A549 (cell line): ENCODE measurements at regions not wholly inside any gene's neighbourhood (a gene's known extent, or its start where the extent isn't known, plus 50 kb on each side); places are given as distances from the start of the nearest gene placed in this dataset.

Source experiments
- ATAC-seq, 2 experiments: fragments of 200-7000 bp in 1 of 2; fragments of >200 bp in 1 of 2; cut with Nextera tagmentation in 1 of 2; cut with Tn5 transposase in 1 of 2; 3 replicates each; pipeline versions ENCODE4 v1.8.0 to v1.9.1; 2018 to 2020; ENCODE audit warnings: mild to moderate bottlenecking in 1 of 2, moderate library complexity in 1 of 2
- CTCF ChIA-PET: fragments of 300-600 bp; sonication (Branson Sonifier 250); formaldehyde crosslinking; extraction: SDS; loops from one replicate; lab custom pipeline; 2021; ENCODE audit warnings: antibody characterized with exemption, inconsistent platforms; lab: Yijun Ruan, JAX
- POLR2A ChIA-PET: fragments of 350-600 bp; formaldehyde crosslinking; extraction: SDS; loops from one replicate; lab custom pipeline; 2021; ENCODE audit warnings: antibody characterized with exemption, inconsistent platforms; lab: Yijun Ruan, JAX
- DNase-seq, 2 experiments: peaks; one replicate each; pipeline versions ENCODE4 v3.0.0 to v3.0.0-alpha.2; 2011 to 2016; ENCODE audit warnings: low read depth in 1 of 2, low spot score in 1 of 2
- FAIRE-seq: peaks from 2 replicates; lab custom pipeline; 2011; peaks lifted over from hg19 to GRCh38; lab: Jason Lieb, UNC
- H3K27ac ChIP-seq, 2 experiments: fragments of >200 bp; sonication (Bioruptor Twin); formaldehyde crosslinking; 3 replicates each; pipeline ENCODE4 v1.5.1; 2016 to 2017
- H3K4me1 ChIP-seq: fragments of >200 bp; sonication (Bioruptor Twin); formaldehyde crosslinking; 3 replicates; pipeline ENCODE4 v1.6.1; 2016
- H3K4me2 ChIP-seq: fragments of >200 bp; sonication (Bioruptor Twin); formaldehyde crosslinking; 3 replicates; pipeline ENCODE4 v1.6.1; 2016
- H3K4me3 ChIP-seq: fragments of >200 bp; sonication (Bioruptor Twin); formaldehyde crosslinking; 3 replicates; pipeline ENCODE4 v1.5.1; 2016
- H3K9me3 ChIP-seq: fragments of >200 bp; sonication (Bioruptor Twin); formaldehyde crosslinking; 3 replicates; pipeline ENCODE4 v1.6.1; 2016
- BHLHE40 ChIP-seq: IDR thresholded peaks from 2 replicates; pipeline ENCODE4 v1.6.1; 2012; ENCODE audit warnings: low read depth, low read length, inconsistent platforms
- CEBPB ChIP-seq, 2 experiments: fragments of >200 bp in 1 of 2; sonication (Bioruptor Twin) in 1 of 2; formaldehyde crosslinking in 1 of 2; IDR thresholded peaks; 2 replicates each; pipeline ENCODE4 v1.6.1; 2012 to 2016
- EP300 ChIP-seq, 2 experiments: fragments of >200 bp; sonication (Bioruptor Twin); formaldehyde crosslinking; IDR thresholded peaks; 2 replicates in 1 of 2; 3 replicates in 1 of 2; pipeline ENCODE4 v1.6.1; 2016 to 2017
- ESRRA ChIP-seq: fragments of 150-350 bp; IDR thresholded peaks from 2 replicates; pipeline ENCODE4 v1.6.1; 2014; ENCODE audit warnings: mild to moderate bottlenecking, low read length, borderline replicate concordance
- FOSL2 ChIP-seq, 2 experiments: fragments of 450-650 bp in 1 of 2; fragments of >200 bp in 1 of 2; sonication (Bioruptor Twin) in 1 of 2; formaldehyde crosslinking; IDR thresholded peaks; 2 replicates each; pipeline versions ENCODE4 v1.5.0 to v1.6.1; 2016 to 2020; ENCODE audit warnings: mild to moderate bottlenecking in 1 of 2, moderate library complexity in 1 of 2
- GATA3 ChIP-seq: IDR thresholded peaks from 2 replicates; pipeline ENCODE4 v1.6.1; 2012; ENCODE audit warnings: borderline replicate concordance
- HEYL ChIP-seq: fragments of 250-450 bp; sonication (Bioruptor Pico); IDR thresholded peaks from 2 replicates; pipeline ENCODE4 v1.8.0; 2021; ENCODE audit warnings: mild to moderate bottlenecking, moderate library complexity
- HOXB5 ChIP-seq: fragments of 250-450 bp; sonication (Bioruptor Pico); IDR thresholded peaks from 2 replicates; pipeline ENCODE4 v1.5.0; 2020; ENCODE audit warnings: mild to moderate bottlenecking, moderate library complexity
- JUN ChIP-seq, 2 experiments: fragments of >200 bp; sonication (Bioruptor Twin); formaldehyde crosslinking; IDR thresholded peaks; 2 replicates in 1 of 2; 3 replicates in 1 of 2; pipeline ENCODE4 v1.6.1; 2016 to 2017
- JUNB ChIP-seq: fragments of >200 bp; sonication (Bioruptor Twin); formaldehyde crosslinking; IDR thresholded peaks from 2 replicates; pipeline ENCODE4 v1.6.1; 2016
- KDM1A ChIP-seq: fragments of 200-600 bp; sonication (generic); IDR thresholded peaks from 2 replicates; pipeline ENCODE4 v1.6.1; 2016; ENCODE audit warnings: low read depth, mild to moderate bottlenecking
- MAFK ChIP-seq: fragments of 450-650 bp; IDR thresholded peaks from 2 replicates; pipeline ENCODE4 v1.6.1; 2014; ENCODE audit not compliant: partially characterized antibody
- MAZ ChIP-seq: fragments of 150-350 bp; IDR thresholded peaks from 2 replicates; pipeline ENCODE4 v1.6.1; 2014; ENCODE audit warnings: antibody characterized with exemption, low read depth, low read length, borderline replicate concordance
- MYC ChIP-seq: IDR thresholded peaks from 2 replicates; pipeline ENCODE4 v1.6.1; 2012; ENCODE audit warnings: mild to moderate bottlenecking, inconsistent platforms, low read length, improper control_type of control experiment, borderline replicate concordance
- NR3C1 ChIP-seq: fragments of >200 bp; sonication (Bioruptor Twin); formaldehyde crosslinking; IDR thresholded peaks from 3 replicates; pipeline ENCODE4 v1.6.1; 2017
- PHF8 ChIP-seq: fragments of 200-600 bp; sonication (generic); IDR thresholded peaks from 2 replicates; pipeline ENCODE4 v1.6.1; 2016; ENCODE audit warnings: low read depth, mild to moderate bottlenecking, antibody characterized with exemption, moderate library complexity, borderline replicate concordance
- POLR2A ChIP-seq: IDR thresholded peaks from 2 replicates; pipeline ENCODE4 v1.6.1; 2012; ENCODE audit warnings: mild to moderate bottlenecking, low read length
- POLR2AphosphoS2 ChIP-seq: conservative IDR thresholded peaks from 2 replicates; pipeline ENCODE4 v1.6.1; 2012; ENCODE audit warnings: low read length, improper control_type of control experiment, inconsistent platforms
- RAD21 ChIP-seq, 2 experiments: fragments of >200 bp in 1 of 2; sonication (Bioruptor Twin) in 1 of 2; formaldehyde crosslinking in 1 of 2; IDR thresholded peaks in 1 of 2; conservative IDR thresholded peaks in 1 of 2; 2 replicates in 1 of 2; 3 replicates in 1 of 2; pipeline ENCODE4 v1.6.1; 2012 to 2018; ENCODE audit warnings: inconsistent platforms in 1 of 2
- RARB ChIP-seq: fragments of 250-450 bp; sonication (Bioruptor Pico); IDR thresholded peaks from 2 replicates; pipeline ENCODE4 v1.8.0; 2021; ENCODE audit warnings: mild to moderate bottlenecking, moderate library complexity
- RNF2 ChIP-seq: fragments of 200-600 bp; sonication (generic); IDR thresholded peaks from 2 replicates; pipeline ENCODE4 v1.6.1; 2016; ENCODE audit warnings: low read depth, mild to moderate bottlenecking, antibody characterized with exemption, moderate library complexity, borderline replicate concordance
- TP53 ChIP-seq: fragments of 250-450 bp; sonication (Bioruptor Pico); IDR thresholded peaks from 2 replicates; pipeline ENCODE4 v1.5.0; 2021; ENCODE audit warnings: mild to moderate bottlenecking, moderate library complexity
- ZC3H11A ChIP-seq: fragments of 450-650 bp; IDR thresholded peaks from 2 replicates; pipeline ENCODE4 v1.6.1; 2014; ENCODE audit warnings: antibody characterized with exemption, mild to moderate bottlenecking
- ZNF302 ChIP-seq: fragments of 250-450 bp; sonication (Bioruptor Pico); IDR thresholded peaks from 2 replicates; pipeline ENCODE4 v1.9.0; 2021; ENCODE audit warnings: inconsistent platforms, mild to moderate bottlenecking, moderate library complexity
- WGBS: methylation state at CpG from one replicate; pipeline ENCODE4 v1.1.6; 2017; ENCODE audit errors: missing lambda C conversion rate; 5-methylcytosine and 5-hydroxymethylcytosine counted together
- TF ChIP-seq, protein P1 (sequence below): IDR thresholded peaks from 2 replicates; pipeline ENCODE4 v1.6.1; 2012
- TF ChIP-seq, protein P2 (sequence below): fragments of >200 bp; sonication (Bioruptor Twin); formaldehyde crosslinking; IDR thresholded peaks from 3 replicates; pipeline ENCODE4 v1.5.1; 2016
- TF ChIP-seq, protein P3 (sequence below): fragments of >200 bp; sonication (Bioruptor Twin); formaldehyde crosslinking; IDR thresholded peaks from 2 replicates; pipeline ENCODE4 v1.6.1; 2016

DNA sequence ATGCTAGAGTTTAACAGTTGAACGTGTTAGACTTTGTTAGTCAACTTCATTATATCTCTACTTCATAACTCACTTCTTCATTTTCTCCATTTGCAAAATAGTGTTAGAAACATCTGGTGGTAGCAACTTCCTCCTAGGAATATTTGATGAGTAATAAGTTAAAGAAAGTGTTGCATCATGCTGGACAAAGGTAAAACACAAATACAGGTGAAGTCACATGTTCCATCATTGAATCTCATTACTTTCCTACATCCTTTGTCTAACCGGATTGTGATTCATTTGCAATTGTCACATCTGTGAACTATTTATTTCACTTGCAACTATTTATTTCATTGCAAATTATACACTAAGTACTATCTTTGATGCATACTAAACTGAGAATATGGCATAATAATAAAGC, 186.5 kb downstream of the TUSC7 start (continued):
- TF ChIP-seq, protein P1, sequence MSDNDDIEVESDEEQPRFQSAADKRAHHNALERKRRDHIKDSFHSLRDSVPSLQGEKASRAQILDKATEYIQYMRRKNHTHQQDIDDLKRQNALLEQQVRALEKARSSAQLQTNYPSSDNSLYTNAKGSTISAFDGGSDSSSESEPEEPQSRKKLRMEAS: no peak
- TF ChIP-seq MYC (no peak), RARB (CRISPR knock-in tag) (no peak), HOXB5 (no peak), FOSL2 (IDR thresholded peaks at IDR 0.05) (no peak), FOSL2 (CRISPR knock-in tag; IDR thresholded peaks at IDR 0.05) (no peak)
- TF ChIP-seq, protein P2, sequence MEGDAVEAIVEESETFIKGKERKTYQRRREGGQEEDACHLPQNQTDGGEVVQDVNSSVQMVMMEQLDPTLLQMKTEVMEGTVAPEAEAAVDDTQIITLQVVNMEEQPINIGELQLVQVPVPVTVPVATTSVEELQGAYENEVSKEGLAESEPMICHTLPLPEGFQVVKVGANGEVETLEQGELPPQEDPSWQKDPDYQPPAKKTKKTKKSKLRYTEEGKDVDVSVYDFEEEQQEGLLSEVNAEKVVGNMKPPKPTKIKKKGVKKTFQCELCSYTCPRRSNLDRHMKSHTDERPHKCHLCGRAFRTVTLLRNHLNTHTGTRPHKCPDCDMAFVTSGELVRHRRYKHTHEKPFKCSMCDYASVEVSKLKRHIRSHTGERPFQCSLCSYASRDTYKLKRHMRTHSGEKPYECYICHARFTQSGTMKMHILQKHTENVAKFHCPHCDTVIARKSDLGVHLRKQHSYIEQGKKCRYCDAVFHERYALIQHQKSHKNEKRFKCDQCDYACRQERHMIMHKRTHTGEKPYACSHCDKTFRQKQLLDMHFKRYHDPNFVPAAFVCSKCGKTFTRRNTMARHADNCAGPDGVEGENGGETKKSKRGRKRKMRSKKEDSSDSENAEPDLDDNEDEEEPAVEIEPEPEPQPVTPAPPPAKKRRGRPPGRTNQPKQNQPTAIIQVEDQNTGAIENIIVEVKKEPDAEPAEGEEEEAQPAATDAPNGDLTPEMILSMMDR: no peak
- TF ChIP-seq, all 56 proteins: peak for 0

DNA sequence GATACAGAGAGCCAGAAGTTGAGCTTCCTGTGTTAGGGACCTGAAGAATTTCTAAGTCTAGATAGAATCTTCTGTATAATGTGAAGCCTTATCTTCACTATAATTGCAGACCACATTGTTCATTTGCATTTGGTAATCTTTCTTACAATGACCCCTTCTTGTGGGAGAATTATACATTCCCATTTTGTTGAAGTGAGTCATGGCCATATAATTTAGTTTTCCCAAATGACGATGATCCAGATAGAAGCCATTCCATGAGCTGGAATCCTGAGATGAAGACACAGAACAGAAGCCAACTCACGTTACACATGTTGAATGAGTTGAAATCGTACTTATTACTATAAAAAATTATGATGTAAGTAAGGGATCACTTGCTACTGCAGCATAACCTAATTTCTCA, 187.8 kb downstream of the TUSC7 start:
- FAIRE-seq: no peak
- 22% methylated on average over 3 of the region's 3 CpGs for whole genome bisulfite sequencing
- H3K27ac ChIP-seq: no peak overlapping the region
- no peak for ATAC-seq
- no peaks in the 10 kb centered on the region for H3K9me3 ChIP-seq
- no peaks in the 10 kb centered on the region for H3K4me1 ChIP-seq
- no peak overlapping the region for H3K4me2 ChIP-seq
- H3K4me3 ChIP-seq: no peak overlapping the region
- ChIA-PET POLR2A (no interaction called here), CTCF (no interaction called here)
- TF ChIP-seq HOXB5: no peak
- no peak for TF ChIP-seq GATA3
- DNase-seq: no peak

DNA sequence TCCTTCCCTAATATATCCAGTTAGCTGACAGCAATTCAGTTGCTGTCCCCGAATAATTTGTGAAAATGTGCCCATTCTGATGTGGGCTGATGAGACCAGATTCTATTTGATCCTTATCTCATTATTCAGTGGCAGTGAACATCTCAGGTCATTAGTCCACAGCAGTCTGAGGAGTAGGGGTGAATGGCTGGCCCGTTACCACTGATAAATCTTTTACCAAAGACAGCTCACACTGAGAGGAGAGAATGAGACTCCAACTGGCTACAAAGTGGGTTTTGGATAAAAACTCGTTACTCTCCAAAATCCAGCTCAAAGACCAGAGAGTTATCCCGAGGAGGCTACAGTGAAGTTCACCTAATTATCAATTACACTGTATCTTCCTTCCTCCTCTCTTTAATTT, 189.7 kb downstream of the TUSC7 start:
- H3K4me2 ChIP-seq: no peak overlapping the region
- FAIRE-seq (no peak), ATAC-seq (no peak), DNase-seq (no peak)
- ChIA-PET POLR2A (no interaction called here), CTCF (no interaction called here)
- no peak overlapping the region for H3K4me3 ChIP-seq
- no peaks in the 10 kb centered on the region for H3K9me3 ChIP-seq
- H3K27ac ChIP-seq: no peak overlapping the region
- 17% methylated on average over 4 of the region's 4 CpGs for WGBS
- TF ChIP-seq RAD21 (conservative IDR thresholded peaks at IDR 0.05 in 1 of 2, IDR thresholded peaks at IDR 0.05 in 1 of 2): no peak
- TF ChIP-seq JUN (IDR thresholded peaks at IDR 0.05): no peak
- TF ChIP-seq MAZ: no peak
- TF ChIP-seq CEBPB (IDR thresholded peaks at IDR 0.05): no peak
- TF ChIP-seq POLR2AphosphoS2: no peak
- no peaks in the 10 kb centered on the region for H3K4me1 ChIP-seq

DNA sequence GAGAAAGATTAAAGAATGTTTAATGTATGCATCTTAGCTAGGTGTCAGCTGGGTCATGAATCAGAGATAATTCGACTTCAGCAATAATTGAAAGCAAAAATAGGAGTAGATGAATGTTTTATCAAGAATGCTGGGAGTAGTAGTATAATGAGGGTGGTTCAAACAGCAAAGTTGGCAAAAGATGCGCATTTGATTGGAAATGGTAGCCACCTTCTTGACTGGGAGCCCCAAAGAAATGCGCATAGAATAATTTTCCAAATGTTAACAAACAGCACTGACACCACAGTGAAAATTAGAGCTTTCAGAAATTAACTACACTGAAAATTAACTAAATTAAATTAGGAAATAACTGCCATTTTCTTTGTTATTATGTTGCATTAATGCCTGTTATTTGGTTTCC, 195.8 kb downstream of the TUSC7 start:
- H3K4me2 ChIP-seq: no peak overlapping the region
- no peak overlapping the region for H3K4me3 ChIP-seq
- no peaks in the 10 kb centered on the region for H3K9me3 ChIP-seq
- WGBS: 40% methylated on average over 3 of the region's 3 CpGs
- ATAC-seq (no peak), DNase-seq (no peak), FAIRE-seq (no peak)
- ChIA-PET POLR2A (no interaction called here), CTCF (no interaction called here)
- no peak overlapping the region for H3K27ac ChIP-seq
- no peak for TF ChIP-seq MAFK
- no peak for TF ChIP-seq PHF8
- TF ChIP-seq ESRRA: no peak
- no peak for TF ChIP-seq EP300 (IDR thresholded peaks at IDR 0.05)
- TF ChIP-seq POLR2A: no peak
- no peak for TF ChIP-seq HEYL (CRISPR knock-in tag)
- no peak for TF ChIP-seq JUNB
- TF ChIP-seq KDM1A: no peak
- no peak for TF ChIP-seq FOSL2 (IDR thresholded peaks at IDR 0.05)
- TF ChIP-seq FOSL2 (CRISPR knock-in tag; IDR thresholded peaks at IDR 0.05): no peak
- no peak for TF ChIP-seq TP53 (CRISPR knock-in tag)
- no peak for TF ChIP-seq BHLHE40
- no peak for TF ChIP-seq ZC3H11A
- TF ChIP-seq, protein P2: no peak
- no peak for TF ChIP-seq RAD21 (conservative IDR thresholded peaks at IDR 0.05 in 1 of 2, IDR thresholded peaks at IDR 0.05 in 1 of 2)
- TF ChIP-seq, protein P3, sequence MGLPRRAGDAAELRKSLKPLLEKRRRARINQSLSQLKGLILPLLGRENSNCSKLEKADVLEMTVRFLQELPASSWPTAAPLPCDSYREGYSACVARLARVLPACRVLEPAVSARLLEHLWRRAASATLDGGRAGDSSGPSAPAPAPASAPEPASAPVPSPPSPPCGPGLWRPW: no peak
- TF ChIP-seq ZNF302 (CRISPR knock-in tag): no peak
- TF ChIP-seq CEBPB (IDR thresholded peaks at IDR 0.05): no peak
- no peak for TF ChIP-seq JUN (IDR thresholded peaks at IDR 0.05)
- no peak for TF ChIP-seq NR3C1
- no peak for TF ChIP-seq RNF2
- no peaks in the 10 kb centered on the region for H3K4me1 ChIP-seq
